ENCODE measurements at regions not wholly inside any gene's neighbourhood (a gene's known extent, or its start where the extent isn't known, plus 50 kb on each side); places are given as distances from the start of the nearest gene placed in this dataset.
A peak's percentile ranks its signal among the peaks of the same experiment; 100 is the strongest.
"Not testable (repeated sequence)": the region's sequence is repeated elsewhere in the genome, so short reads cannot be mapped to it uniquely, and the experiment has no call there.

DNA sequence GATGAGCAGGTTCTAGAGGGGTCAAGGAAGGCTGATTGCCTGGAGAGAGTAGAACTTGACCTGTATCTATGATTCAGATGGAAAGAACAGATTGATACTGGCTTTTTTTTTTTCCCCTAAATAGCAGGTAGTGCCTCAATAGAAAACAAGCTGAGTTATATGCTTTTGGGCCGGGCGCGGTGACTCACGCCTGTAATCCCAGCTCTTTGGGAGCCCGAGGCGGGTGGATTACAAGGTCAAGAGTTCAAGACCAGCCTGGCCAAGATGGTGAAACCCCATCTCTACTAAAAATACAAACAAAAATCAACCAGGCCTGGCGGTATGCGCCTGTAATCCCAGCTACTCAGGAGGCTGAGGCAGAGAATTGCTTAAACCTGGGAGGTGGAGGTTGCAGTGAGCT is 186.1 kb downstream of the CEP135 start:
- not testable (repeated sequence) for DNase-seq

DNA sequence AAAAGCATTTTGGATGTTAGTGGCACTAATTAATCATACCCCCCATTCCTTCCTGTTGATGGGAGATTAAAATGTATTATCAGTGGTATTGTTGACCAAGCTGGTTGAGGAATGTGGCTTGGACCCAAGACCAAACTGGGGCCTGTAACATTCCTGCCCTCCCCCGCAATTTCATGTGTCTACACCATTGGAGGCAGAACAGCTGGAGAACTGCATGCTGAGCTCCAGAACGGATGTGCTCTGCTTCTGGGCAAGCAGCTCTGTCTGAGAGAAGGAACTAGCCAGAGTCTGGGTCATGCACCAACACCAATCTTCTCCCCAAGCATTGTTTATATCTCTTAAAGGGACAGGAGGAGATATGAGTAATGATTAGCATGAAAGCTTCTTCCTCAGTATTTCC is 185.5 kb downstream of the CEP135 start:
- no peak for DNase-seq

DNA sequence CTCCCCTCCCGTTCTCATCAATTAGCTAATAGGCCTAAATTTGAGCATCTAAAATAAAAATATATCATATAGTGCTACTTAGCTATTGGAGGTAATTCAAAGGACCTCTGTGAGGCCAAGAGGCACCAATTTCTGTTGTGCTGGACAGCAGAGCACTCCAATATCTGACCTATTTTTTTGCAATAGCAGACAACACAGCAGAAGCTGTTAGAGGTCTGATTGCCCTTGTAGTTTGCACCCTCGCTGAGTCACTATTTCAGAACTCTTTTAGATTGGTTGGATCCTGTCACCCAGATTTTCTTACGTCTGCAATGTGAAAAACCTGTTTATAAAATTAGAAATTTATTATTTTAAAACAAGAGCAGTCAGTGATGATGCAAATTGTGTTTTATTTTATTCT is 184.1 kb downstream of the CEP135 start:
- DNase-seq, result no peak

GRCh38 chr4:56132188-56132587 is 183.4 kb downstream of the CEP135 start:
- DNase-seq, result not testable (repeated sequence)

DNA sequence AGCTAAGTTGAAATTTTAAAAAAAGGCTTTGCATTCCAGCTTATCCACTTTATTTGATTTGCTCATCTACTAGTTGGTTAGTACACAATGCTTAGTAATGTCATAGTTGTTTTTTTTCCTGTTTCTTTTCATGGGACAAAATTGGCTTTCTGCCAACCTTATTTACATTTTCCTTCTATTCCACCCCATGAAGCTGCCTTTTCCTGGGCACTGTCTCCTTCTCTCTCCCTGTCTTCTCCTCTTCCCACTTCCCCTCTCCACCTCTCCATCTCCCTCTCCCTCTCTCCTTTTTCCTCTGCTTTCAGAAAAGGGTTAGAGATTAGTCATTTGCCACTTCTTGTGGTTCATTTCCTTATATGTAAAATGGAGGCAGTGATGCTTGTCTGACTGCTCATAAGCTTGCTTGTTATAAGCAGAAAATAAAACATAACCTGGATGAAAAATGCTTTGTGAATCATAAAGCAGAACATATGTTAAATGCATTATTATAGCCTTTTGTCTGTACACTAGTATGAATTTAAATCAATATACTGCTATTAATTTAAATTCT is 181.9 kb downstream of the CEP135 start:
- DNase-seq, result peak; percentile 23

GRCh38 chr4:56129431-56129861 is 180.7 kb downstream of the CEP135 start:
- DNase-seq, result no peak

- DNase-seq, result peak; percentile 19
Measured at GRCh38 chr4:56128213-56128612, 179.5 kb downstream of the CEP135 start.

GRCh38 chr4:56127716-56128115 is 179.0 kb downstream of the CEP135 start:
- DNase-seq, result no peak

- no peak for DNase-seq
Measured at GRCh38 chr4:56123547-56123946, 174.8 kb downstream of the CEP135 start.

DNA sequence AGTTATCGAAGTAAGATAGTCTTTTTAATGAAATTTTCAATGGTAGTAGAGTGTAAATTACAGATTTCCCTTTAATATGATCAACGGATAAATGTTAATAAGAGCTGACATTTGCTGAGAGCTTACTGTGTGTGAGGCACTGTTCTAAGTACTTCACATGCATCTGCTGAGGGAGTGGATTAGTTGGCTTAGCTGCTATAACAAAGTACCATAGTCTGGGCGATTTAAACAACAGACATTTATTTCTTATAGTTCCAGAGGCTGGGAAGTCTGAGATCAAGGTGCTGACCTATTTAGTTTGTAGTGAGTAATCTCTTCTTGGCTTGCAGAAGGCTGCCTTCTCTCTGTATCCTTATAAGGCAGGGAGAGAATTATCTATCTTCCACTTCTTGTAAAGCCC is 174.3 kb downstream of the CEP135 start:
- DNase-seq, result no peak

DNA sequence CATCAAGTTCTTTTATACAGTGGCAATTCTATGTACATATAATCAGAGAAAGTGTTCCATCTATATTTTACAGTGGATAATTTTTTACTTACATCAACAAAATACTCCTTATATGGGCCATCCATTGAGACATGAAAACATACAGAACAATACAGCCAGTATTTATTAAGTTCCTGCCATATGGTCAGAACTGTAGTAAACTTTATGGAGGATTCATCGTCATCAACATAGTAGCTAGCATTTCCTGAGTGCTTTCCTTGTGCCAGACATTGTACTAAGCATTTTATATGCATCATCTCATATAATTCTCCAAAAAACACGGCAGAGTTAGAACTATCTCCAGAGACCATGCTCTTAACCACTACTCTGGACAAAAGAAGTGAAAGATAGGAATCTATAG is 170.1 kb downstream of the CEP135 start:
- no peak for DNase-seq

DNA sequence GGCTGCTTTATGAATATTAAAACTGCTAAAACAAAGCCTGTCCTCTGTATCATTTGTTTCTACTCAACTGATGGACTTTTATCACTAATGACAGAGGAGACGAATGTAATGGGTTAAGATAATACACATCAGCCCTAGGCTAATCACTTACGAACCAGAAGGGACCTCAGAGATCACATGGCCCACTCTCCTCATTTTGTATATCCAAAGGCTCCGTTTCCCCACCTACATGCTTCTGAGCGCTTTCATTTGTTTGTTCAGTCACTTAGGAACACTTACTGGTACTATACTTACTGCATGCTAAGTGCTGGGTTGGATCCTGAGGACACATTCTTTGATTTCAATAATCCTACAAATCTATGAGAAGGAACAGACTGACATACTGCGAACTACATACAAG is 169.3 kb downstream of the CEP135 start:
- DNase-seq, result no peak

DNA sequence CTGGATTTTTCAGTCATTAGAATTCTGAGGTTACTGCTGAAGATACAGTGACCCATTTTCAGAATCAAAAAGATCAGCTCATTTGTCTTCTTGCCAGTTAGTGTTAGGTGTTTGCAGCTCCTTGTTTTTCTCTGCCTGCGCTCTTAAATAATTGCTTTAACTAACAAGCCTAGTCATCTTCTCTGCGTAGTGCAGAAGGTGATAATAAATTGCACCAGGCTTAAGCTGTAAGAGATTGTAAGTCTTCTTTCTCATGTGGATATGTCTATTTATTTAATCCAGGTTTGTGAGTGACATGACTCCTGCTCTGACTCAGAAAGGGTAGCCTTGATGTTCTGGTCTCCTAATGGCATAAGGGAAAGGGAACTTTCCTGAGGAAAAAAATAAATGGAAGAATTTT is 167.2 kb downstream of the CEP135 start:
- no peak for DNase-seq

DNA sequence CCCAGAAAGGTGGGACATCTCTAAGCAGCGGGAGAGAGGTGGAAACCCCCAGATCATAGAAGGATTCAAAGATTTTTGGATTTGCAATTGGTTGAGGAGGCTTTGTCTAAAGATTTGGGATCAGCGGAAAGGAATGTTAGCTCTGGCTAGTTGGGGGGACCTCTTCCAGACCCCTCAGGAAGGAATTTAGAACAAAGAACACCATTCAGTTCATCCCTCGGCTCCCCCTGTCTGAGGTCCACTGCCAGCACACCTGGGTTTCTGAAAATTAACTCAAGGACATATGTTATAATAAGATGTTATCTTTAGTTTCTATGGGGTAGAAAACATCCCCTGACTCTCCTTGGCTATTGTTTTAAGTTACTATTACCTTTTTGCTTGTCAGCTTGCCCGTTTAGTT is 163.6 kb downstream of the CEP135 start:
- no peak for DNase-seq

DNA sequence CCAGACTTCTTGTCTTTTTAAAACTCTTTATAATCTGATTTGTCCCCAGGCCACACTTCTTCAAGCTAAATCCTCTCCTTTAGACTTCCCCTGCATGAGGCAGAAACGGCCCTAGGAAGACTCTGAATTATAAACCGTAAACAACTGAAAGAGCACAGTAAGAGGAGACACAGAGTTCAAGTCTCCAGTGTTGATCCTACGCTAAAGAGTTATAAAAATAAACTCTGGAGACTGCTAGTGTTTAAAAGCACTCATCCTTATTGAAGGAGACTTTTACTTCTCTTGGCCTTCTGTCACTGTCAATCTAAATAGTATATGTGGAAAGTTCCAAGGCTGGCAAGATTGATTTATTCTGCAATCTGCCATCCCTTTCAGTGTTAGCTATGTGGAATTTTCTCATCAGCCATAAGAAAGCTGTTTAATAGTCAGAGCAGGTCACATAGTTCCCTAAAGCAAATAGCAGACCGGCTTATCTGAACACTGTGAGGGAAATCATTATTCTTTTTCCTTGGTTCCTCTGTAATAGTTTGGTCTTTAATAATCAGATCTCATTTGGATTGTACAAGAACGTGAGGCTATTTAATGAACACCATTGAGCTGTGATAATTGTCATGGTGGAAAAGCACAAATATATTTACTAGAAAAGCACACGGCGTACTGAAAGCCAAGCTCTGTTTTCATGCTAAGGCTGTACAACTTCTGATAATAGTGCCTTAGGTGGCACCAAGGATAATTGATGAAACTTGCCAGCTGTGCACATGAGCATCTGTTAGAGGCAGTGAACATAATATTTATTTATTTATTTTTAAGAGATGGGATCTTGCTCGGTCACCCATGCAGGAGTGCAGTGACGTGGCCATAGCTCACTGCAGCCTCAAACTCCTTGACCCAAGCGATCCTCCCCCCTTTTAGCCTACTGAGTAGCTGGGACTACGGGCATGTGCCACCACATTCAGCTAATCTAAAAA is 157.7 kb downstream of the CEP135 start:
- no peak for DNase-seq

- no peak for DNase-seq
Measured at GRCh38 chr4:56104188-56104587, 155.4 kb downstream of the CEP135 start.

DNA sequence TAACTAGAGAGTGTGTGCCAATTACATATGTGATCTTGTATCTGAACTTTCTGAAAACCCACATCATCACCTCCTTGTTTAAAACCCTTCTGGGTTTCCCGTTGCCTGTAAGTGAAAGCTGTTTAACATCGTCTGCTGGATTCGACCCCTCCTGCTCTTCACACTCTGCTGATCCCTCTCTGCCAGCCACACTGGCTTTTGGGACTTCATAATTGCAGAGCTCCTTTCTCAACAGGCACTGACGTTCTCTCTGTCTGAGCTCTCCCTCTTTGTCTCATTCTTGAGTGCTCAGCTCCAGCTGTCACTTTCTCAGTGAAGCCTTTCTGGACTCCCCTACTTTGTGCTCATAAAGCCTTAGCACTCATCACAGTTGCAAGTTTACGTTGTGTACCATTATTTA is 153.9 kb downstream of the CEP135 start:
- DNase-seq, result no peak

GRCh38 chr4:56099378-56099786 is 150.6 kb downstream of the CEP135 start:
- no peak for DNase-seq

DNA sequence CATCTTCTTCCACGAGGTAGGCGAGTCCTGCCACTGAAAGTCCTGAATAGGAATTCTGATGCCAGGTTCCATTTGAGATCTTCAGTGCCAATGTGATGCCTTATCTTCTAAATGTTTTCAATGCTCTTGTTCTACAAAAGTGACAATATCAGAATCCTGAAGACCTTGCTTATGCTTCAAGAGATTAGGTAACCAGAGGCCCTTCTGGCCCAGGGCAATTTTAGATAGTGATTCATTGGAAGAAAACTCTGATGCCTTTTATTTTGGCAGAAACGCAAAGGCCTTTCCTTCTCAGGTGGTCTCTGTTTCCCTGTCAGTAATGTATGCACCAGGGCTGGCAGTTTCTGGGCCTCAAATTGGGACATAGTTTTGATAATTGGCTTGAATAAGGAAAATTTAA is 144.8 kb downstream of the CEP135 start:
- no peak for DNase-seq

DNA sequence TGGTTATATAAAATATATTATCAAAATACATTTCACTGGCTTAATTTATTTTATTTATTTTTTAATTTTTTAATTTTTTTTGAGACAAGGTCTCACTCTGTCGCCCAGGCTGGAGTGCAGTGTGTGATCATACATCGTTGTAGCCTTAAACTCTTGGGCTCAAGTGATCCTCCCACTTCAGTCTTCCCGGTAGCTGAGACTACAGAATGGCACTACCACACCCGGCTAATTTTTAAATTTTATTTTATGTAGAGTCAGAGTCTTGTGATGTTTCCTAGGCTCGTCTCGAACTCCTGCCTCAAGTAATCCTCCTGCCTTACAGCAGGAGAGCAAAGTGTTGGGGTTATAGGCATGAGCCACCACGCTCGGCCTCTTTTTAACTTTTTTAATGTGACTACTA is 143.8 kb downstream of the CEP135 start:
- no peak for DNase-seq

DNA sequence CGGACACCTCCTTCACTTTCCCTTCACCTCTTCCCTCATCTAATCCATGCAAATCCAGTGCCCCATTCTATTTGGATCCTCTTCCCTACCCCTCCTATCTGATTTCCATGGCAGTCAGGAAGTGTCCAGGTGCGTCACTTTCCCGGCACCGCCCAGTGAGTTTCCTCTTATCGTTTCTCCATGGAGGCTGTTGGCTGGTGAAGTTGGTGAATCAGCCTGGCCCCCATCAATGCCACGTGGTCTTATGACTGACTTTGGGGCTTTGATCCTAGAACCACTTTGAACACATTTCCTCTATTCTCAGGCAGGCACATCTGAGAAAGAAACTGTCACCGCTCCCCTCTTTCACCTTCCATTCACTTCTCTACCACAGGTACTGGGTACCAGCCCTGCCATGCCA is 137.8 kb downstream of the CEP135 start:
- DNase-seq, result no peak

DNA sequence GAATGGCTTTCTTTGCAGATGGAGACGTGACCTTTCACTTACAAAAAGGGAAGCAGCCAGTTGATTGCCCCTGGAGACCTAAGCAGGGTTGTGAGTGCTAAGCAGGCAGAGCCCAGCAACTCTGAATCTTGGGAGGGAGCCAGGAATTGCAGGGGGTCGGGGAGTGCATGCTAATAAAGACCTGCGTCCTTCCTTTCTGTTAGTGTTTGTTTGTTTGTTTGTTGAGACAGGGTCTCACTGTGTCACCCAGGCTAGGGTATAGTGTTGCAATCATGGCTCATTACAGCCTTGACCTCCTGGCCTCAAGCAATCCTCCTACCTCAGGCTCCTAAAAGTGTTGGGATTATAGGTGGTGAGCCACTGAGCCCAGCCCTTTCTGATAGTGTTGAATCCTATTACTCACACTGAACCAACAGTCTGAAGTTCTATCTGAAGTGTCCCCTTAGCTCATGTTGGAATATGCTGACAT is 137.4 kb downstream of the CEP135 start:
- peak; percentile 60 for DNase-seq

- no peak for DNase-seq
Measured at GRCh38 chr4:56085275-56085674, 136.5 kb downstream of the CEP135 start.

GRCh38 chr4:56084851-56085250 is 136.1 kb downstream of the CEP135 start:
- DNase-seq, result no peak

Measured in DMS79 treated with DMSO at 0.1 percent for 48 hours (cell line).